ENCODE measurements at regions not wholly inside any gene's neighbourhood (a gene's known extent, or its start where the extent isn't known, plus 50 kb on each side); places are given as distances from the start of the nearest gene placed in this dataset.

- TF ChIP-seq RAD21 (conservative IDR thresholded peaks at IDR 0.05) (no peak), EZH2 (IDR thresholded peaks at IDR 0.05; ENCODE audit: borderline replicate concordance, insufficient read depth, low read length, poor library complexity, severe bottlenecking) (no peak)
Measured at GRCh38 chr6:80566361-80566760, 459.9 kb downstream of the BCKDHB start.
